GM20431 (cell line): ENCODE measurements at regions not wholly inside any gene's neighbourhood (a gene's known extent, or its start where the extent isn't known, plus 50 kb on each side); places are given as distances from the start of the nearest gene placed in this dataset.

Experiments used
- in situ Hi-C: fragments of 300-500 bp; cut with MseI, MboI; formaldehyde crosslinking; loops from one replicate; pipeline ENCODE4 v1.15.0; 2020; ENCODE audit warnings: low sequenced_read_pairs; ENCODE audit not compliant: unreplicated experiment

- in situ Hi-C loops: no loop called here
Observed at GRCh38 chr7:142391191-142391992, 133.5 kb upstream of the PRSS58 start.

GRCh38 chr7:142389544-142389943 lies 131.7 kb upstream of the PRSS58 start:
- in situ Hi-C loops: no loop called here

- in situ Hi-C loops: no loop called here
Observed at GRCh38 chr7:142385491-142386340, 127.9 kb upstream of the PRSS58 start.

GRCh38 chr7:142384493-142384922 lies 126.7 kb upstream of the PRSS58 start:
- in situ Hi-C loops: no loop called here

GRCh38 chr7:142383841-142384492 lies 126.1 kb upstream of the PRSS58 start:
- in situ Hi-C loops: no loop called here

- in situ Hi-C loops: no loop called here
Observed at GRCh38 chr7:142381727-142382390, 124.0 kb upstream of the PRSS58 start.

- in situ Hi-C loops: no loop called here
Observed at GRCh38 chr7:142380069-142380468, 122.2 kb upstream of the PRSS58 start.

- in situ Hi-C loops: no loop called here
Observed at GRCh38 chr7:142379201-142379885, 121.5 kb upstream of the PRSS58 start.

- in situ Hi-C loops: no loop called here
Observed at GRCh38 chr7:142377567-142377966, 119.7 kb upstream of the PRSS58 start.

GRCh38 chr7:142376356-142376997 lies 118.6 kb upstream of the PRSS58 start:
- in situ Hi-C loops: no loop called here

GRCh38 chr7:142375710-142376313 lies 118.0 kb upstream of the PRSS58 start:
- in situ Hi-C loops: no loop called here

- in situ Hi-C loops: no loop called here
Observed at GRCh38 chr7:142372727-142373126, 114.9 kb upstream of the PRSS58 start.

- in situ Hi-C loops: no loop called here
Observed at GRCh38 chr7:142371586-142372377, 113.9 kb upstream of the PRSS58 start.

GRCh38 chr7:142365410-142365842 lies 107.6 kb upstream of the PRSS58 start:
- in situ Hi-C loops: no loop called here

- in situ Hi-C loops: no loop called here
Observed at GRCh38 chr7:142364551-142364950, 106.7 kb upstream of the PRSS58 start.

GRCh38 chr7:142362349-142362748 lies 104.5 kb upstream of the PRSS58 start:
- in situ Hi-C loops: no loop called here

- in situ Hi-C loops: no loop called here
Observed at GRCh38 chr7:142359694-142360279, 101.9 kb upstream of the PRSS58 start.
